GM19025 (cell line): ENCODE measurements at regions not wholly inside any gene's neighbourhood (a gene's known extent, or its start where the extent isn't known, plus 50 kb on each side); places are given as distances from the start of the nearest gene placed in this dataset.
"Not testable (repeated sequence)": the region's sequence is repeated elsewhere in the genome, so short reads cannot be mapped to it uniquely, and the experiment has no call there.

ENCODE experiments used
- ATAC-seq: cut with Tn5 transposase; IDR thresholded peaks from one replicate; pipeline ENCODE4 v1.9.1; 2021; ENCODE audit warnings: mild to moderate bottlenecking, low read depth, moderate library complexity; ENCODE audit not compliant: unreplicated experiment

- ATAC-seq, result no peak
Observed at GRCh38 chr5:83889971-83890745, 169.5 kb upstream of the HAPLN1 start.

- no peak for ATAC-seq
Observed at GRCh38 chr5:83877911-83878706, 157.5 kb upstream of the HAPLN1 start.

GRCh38 chr5:83871533-83872395, 151.1 kb upstream of the HAPLN1 start:
- ATAC-seq, result no peak

- no peak for ATAC-seq
Observed at GRCh38 chr5:83866181-83866580, 145.5 kb upstream of the HAPLN1 start.

GRCh38 chr5:83865579-83865978, 144.9 kb upstream of the HAPLN1 start:
- no peak for ATAC-seq

- ATAC-seq, result no peak
Observed at GRCh38 chr5:83864652-83865051, 144.0 kb upstream of the HAPLN1 start.

- ATAC-seq, result no peak
Observed at GRCh38 chr5:83857341-83857740, 136.7 kb upstream of the HAPLN1 start.

GRCh38 chr5:83856881-83857280, 136.2 kb upstream of the HAPLN1 start:
- ATAC-seq, result no peak

GRCh38 chr5:83850412-83850811, 129.8 kb upstream of the HAPLN1 start:
- not testable (repeated sequence) for ATAC-seq

- no peak for ATAC-seq
Observed at GRCh38 chr5:83848941-83849340, 128.3 kb upstream of the HAPLN1 start.

- no peak for ATAC-seq
Observed at GRCh38 chr5:83846624-83847350, 126.1 kb upstream of the HAPLN1 start.

- ATAC-seq, result peak; percentile 98
Observed at GRCh38 chr5:83844449-83845068, 123.9 kb upstream of the HAPLN1 start.

GRCh38 chr5:83839788-83840187, 119.1 kb upstream of the HAPLN1 start:
- no peak for ATAC-seq

- no peak for ATAC-seq
Observed at GRCh38 chr5:83839256-83839655, 118.6 kb upstream of the HAPLN1 start.

GRCh38 chr5:83837265-83837907, 116.7 kb upstream of the HAPLN1 start:
- ATAC-seq, result no peak

GRCh38 chr5:83834306-83834705, 113.7 kb upstream of the HAPLN1 start:
- ATAC-seq, result no peak

GRCh38 chr5:83831834-83832233, 111.2 kb upstream of the HAPLN1 start:
- no peak for ATAC-seq

- no peak for ATAC-seq
Observed at GRCh38 chr5:83827111-83827557, 106.5 kb upstream of the HAPLN1 start.

GRCh38 chr5:83817591-83817990, 96.9 kb upstream of the HAPLN1 start:
- ATAC-seq, result peak; percentile 46
